ENCODE measurements at regions not wholly inside any gene's neighbourhood (a gene's known extent, or its start where the extent isn't known, plus 50 kb on each side); places are given as distances from the start of the nearest gene placed in this dataset.

DNA sequence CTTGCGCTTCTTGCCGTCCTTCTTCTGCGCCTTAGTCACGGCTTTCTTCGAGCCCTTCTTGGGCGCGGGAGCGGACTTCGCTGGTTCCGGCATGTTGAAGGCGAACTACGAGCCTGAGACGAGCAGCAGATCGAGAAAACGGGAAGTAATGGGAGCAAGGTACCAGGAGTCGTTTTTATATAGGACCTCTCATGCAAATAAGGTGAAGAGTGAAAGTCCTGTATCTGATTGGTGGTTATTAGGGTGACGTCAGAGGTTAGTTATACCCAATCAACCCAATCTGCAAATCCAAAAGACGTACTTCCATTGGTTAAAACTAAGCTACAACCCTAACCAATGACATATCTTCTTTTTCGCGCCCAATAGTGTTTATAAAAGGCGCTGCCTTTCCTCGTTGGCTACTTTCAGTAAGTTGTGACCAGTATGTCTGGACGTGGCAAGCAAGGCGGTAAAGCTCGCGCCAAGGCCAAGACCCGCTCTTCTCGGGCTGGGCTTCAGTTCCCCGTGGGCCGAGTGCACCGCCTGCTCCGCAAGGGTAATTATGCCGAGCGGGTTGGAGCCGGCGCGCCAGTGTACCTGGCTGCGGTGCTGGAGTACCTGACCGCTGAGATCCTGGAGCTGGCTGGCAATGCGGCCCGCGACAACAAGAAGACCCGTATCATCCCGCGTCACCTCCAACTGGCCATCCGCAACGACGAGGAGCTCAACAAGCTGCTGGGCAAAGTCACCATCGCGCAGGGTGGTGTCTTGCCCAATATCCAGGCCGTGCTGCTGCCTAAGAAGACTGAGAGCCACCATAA is 100.6 kb upstream of the PRSS16 start (continued):
- TF ChIP-seq, protein P1, sequence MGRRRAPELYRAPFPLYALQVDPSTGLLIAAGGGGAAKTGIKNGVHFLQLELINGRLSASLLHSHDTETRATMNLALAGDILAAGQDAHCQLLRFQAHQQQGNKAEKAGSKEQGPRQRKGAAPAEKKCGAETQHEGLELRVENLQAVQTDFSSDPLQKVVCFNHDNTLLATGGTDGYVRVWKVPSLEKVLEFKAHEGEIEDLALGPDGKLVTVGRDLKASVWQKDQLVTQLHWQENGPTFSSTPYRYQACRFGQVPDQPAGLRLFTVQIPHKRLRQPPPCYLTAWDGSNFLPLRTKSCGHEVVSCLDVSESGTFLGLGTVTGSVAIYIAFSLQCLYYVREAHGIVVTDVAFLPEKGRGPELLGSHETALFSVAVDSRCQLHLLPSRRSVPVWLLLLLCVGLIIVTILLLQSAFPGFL (CRISPR knock-in tag; IDR thresholded peaks at IDR 0.05) = 0 out of 2 replicates have a peak, but pooled peaks have one; percentile 23
- TF ChIP-seq MYNN (CRISPR knock-in tag; IDR thresholded peaks at IDR 0.05; ENCODE audit: low read depth) (no peak), ZNF850 (CRISPR knock-in tag; conservative IDR thresholded peaks at IDR 0.05) (no peak), NR1H2 (CRISPR knock-in tag; IDR thresholded peaks at IDR 0.05; ENCODE audit: borderline replicate concordance, low read depth) (no peak), MED1 (CRISPR knock-in tag; IDR thresholded peaks at IDR 0.05) (peak; percentile 46; the same call in 1 of the 2 replicates), SRSF4 (IDR thresholded peaks at IDR 0.05; ENCODE audit: low read depth, low read length, poor library complexity, severe bottlenecking) (no peak), RFX3 (CRISPR knock-in tag; IDR thresholded peaks at IDR 0.05) (no peak), NFATC3 (CRISPR knock-in tag; IDR thresholded peaks at IDR 0.05) (no peak), ATF1 (CRISPR knock-in tag; IDR thresholded peaks at IDR 0.05) (peak; percentile 48; the same call in 1 of the 2 replicates), WIZ (CRISPR knock-in tag; IDR thresholded peaks at IDR 0.05) (no peak), ERF (CRISPR knock-in tag; IDR thresholded peaks at IDR 0.05) (0 out of 2 replicates have a peak, but pooled peaks have one; percentile 37)
- TF ChIP-seq, protein P2, sequence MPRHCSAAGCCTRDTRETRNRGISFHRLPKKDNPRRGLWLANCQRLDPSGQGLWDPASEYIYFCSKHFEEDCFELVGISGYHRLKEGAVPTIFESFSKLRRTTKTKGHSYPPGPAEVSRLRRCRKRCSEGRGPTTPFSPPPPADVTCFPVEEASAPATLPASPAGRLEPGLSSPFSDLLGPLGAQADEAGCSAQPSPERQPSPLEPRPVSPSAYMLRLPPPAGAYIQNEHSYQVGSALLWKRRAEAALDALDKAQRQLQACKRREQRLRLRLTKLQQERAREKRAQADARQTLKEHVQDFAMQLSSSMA (CRISPR knock-in tag; IDR thresholded peaks at IDR 0.05) = no peak
- TF ChIP-seq, protein P3, sequence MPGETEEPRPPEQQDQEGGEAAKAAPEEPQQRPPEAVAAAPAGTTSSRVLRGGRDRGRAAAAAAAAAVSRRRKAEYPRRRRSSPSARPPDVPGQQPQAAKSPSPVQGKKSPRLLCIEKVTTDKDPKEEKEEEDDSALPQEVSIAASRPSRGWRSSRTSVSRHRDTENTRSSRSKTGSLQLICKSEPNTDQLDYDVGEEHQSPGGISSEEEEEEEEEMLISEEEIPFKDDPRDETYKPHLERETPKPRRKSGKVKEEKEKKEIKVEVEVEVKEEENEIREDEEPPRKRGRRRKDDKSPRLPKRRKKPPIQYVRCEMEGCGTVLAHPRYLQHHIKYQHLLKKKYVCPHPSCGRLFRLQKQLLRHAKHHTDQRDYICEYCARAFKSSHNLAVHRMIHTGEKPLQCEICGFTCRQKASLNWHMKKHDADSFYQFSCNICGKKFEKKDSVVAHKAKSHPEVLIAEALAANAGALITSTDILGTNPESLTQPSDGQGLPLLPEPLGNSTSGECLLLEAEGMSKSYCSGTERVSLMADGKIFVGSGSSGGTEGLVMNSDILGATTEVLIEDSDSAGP (CRISPR knock-in tag; IDR thresholded peaks at IDR 0.05; ENCODE audit: borderline replicate concordance) = peak; percentile 75; the same call in 1 of the 2 replicates
- TF ChIP-seq, protein P4, sequence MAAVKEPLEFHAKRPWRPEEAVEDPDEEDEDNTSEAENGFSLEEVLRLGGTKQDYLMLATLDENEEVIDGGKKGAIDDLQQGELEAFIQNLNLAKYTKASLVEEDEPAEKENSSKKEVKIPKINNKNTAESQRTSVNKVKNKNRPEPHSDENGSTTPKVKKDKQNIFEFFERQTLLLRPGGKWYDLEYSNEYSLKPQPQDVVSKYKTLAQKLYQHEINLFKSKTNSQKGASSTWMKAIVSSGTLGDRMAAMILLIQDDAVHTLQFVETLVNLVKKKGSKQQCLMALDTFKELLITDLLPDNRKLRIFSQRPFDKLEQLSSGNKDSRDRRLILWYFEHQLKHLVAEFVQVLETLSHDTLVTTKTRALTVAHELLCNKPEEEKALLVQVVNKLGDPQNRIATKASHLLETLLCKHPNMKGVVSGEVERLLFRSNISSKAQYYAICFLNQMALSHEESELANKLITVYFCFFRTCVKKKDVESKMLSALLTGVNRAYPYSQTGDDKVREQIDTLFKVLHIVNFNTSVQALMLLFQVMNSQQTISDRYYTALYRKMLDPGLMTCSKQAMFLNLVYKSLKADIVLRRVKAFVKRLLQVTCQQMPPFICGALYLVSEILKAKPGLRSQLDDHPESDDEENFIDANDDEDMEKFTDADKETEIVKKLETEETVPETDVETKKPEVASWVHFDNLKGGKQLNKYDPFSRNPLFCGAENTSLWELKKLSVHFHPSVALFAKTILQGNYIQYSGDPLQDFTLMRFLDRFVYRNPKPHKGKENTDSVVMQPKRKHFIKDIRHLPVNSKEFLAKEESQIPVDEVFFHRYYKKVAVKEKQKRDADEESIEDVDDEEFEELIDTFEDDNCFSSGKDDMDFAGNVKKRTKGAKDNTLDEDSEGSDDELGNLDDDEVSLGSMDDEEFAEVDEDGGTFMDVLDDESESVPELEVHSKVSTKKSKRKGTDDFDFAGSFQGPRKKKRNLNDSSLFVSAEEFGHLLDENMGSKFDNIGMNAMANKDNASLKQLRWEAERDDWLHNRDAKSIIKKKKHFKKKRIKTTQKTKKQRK (IDR thresholded peaks at IDR 0.05; ENCODE audit: low read length) = no peak
- TF ChIP-seq, protein P5, sequence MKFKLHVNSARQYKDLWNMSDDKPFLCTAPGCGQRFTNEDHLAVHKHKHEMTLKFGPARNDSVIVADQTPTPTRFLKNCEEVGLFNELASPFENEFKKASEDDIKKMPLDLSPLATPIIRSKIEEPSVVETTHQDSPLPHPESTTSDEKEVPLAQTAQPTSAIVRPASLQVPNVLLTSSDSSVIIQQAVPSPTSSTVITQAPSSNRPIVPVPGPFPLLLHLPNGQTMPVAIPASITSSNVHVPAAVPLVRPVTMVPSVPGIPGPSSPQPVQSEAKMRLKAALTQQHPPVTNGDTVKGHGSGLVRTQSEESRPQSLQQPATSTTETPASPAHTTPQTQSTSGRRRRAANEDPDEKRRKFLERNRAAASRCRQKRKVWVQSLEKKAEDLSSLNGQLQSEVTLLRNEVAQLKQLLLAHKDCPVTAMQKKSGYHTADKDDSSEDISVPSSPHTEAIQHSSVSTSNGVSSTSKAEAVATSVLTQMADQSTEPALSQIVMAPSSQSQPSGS (CRISPR knock-in tag; IDR thresholded peaks at IDR 0.05) = no peak
- TF ChIP-seq, protein P6, sequence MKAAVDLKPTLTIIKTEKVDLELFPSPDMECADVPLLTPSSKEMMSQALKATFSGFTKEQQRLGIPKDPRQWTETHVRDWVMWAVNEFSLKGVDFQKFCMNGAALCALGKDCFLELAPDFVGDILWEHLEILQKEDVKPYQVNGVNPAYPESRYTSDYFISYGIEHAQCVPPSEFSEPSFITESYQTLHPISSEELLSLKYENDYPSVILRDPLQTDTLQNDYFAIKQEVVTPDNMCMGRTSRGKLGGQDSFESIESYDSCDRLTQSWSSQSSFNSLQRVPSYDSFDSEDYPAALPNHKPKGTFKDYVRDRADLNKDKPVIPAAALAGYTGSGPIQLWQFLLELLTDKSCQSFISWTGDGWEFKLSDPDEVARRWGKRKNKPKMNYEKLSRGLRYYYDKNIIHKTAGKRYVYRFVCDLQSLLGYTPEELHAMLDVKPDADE (CRISPR knock-in tag; IDR thresholded peaks at IDR 0.05) = no peak
- TF ChIP-seq, protein P7, sequence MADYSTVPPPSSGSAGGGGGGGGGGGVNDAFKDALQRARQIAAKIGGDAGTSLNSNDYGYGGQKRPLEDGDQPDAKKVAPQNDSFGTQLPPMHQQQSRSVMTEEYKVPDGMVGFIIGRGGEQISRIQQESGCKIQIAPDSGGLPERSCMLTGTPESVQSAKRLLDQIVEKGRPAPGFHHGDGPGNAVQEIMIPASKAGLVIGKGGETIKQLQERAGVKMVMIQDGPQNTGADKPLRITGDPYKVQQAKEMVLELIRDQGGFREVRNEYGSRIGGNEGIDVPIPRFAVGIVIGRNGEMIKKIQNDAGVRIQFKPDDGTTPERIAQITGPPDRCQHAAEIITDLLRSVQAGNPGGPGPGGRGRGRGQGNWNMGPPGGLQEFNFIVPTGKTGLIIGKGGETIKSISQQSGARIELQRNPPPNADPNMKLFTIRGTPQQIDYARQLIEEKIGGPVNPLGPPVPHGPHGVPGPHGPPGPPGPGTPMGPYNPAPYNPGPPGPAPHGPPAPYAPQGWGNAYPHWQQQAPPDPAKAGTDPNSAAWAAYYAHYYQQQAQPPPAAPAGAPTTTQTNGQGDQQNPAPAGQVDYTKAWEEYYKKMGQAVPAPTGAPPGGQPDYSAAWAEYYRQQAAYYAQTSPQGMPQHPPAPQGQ (CRISPR knock-in tag; IDR thresholded peaks at IDR 0.05; ENCODE audit: borderline replicate concordance) = no peak

All from HepG2 (cell line).